DOHH2 (cell line): ENCODE measurements at regions not wholly inside any gene's neighbourhood (a gene's known extent, or its start where the extent isn't known, plus 50 kb on each side); places are given as distances from the start of the nearest gene placed in this dataset.

ENCODE experiments used
- H3F3A ChIP-seq: fragments of 200-600 bp; sonication (generic), shearing (Covaris generic); 2 replicates; pipeline ENCODE4 v1.6.0; 2016; ENCODE audit warnings: antibody characterized with exemption, mild to moderate bottlenecking; ENCODE audit not compliant: control insufficient read depth, insufficient read depth
- H3K27ac ChIP-seq: fragments of 200-600 bp; sonication (generic); 2 replicates; pipeline ENCODE4 v1.5.1; 2014; ENCODE audit warnings: low read depth, mild to moderate bottlenecking, low read length, moderate library complexity
- H3K27me3 ChIP-seq: fragments of 200-600 bp; sonication (generic); 2 replicates; pipeline ENCODE4 v1.6.1; 2014; ENCODE audit warnings: mild to moderate bottlenecking, low read length, mixed read lengths; ENCODE audit not compliant: control insufficient read depth
- H3K36me3 ChIP-seq: fragments of 200-600 bp; sonication (generic); 2 replicates; pipeline ENCODE4 v1.6.1; 2014; ENCODE audit warnings: mild to moderate bottlenecking, low read length, moderate library complexity, mixed read lengths; ENCODE audit not compliant: control insufficient read depth
- H3K4me1 ChIP-seq: fragments of 200-600 bp; sonication (generic); 2 replicates; pipeline ENCODE4 v1.6.1; 2014; ENCODE audit warnings: mild to moderate bottlenecking, low read length, mixed read lengths; ENCODE audit not compliant: control insufficient read depth
- H3K4me2 ChIP-seq: fragments of 200-600 bp; sonication (generic); 2 replicates; pipeline ENCODE4 v1.6.0; 2014; ENCODE audit warnings: mild to moderate bottlenecking, low read length, moderate library complexity
- H3K4me3 ChIP-seq: fragments of 200-600 bp; sonication (generic); 2 replicates; pipeline ENCODE4 v1.5.1; 2014; ENCODE audit warnings: mild to moderate bottlenecking, low read length, mixed read lengths
- H3K79me2 ChIP-seq: fragments of 200-600 bp; sonication (generic); 2 replicates; pipeline ENCODE4 v1.6.1; 2014; ENCODE audit warnings: mild to moderate bottlenecking, low read length, mixed read lengths; ENCODE audit not compliant: control insufficient read depth
- H3K9me2 ChIP-seq: fragments of 200-600 bp; sonication (generic); replicated peaks from 2 replicates; pipeline ENCODE4 v1.6.1; 2014; ENCODE audit warnings: mild to moderate bottlenecking, low read length, mixed read lengths; ENCODE audit not compliant: control insufficient read depth
- H3K9me3 ChIP-seq: fragments of 200-600 bp; sonication (generic); 2 replicates; pipeline ENCODE4 v1.6.1; 2014; ENCODE audit warnings: antibody characterized with exemption, low read length, mixed read lengths; ENCODE audit not compliant: control insufficient read depth, insufficient read depth
- H4K20me1 ChIP-seq: fragments of 200-600 bp; sonication (generic); 2 replicates; pipeline ENCODE4 v1.6.0; 2014; ENCODE audit warnings: low read depth, mild to moderate bottlenecking, antibody characterized with exemption, low read length, moderate library complexity; ENCODE audit not compliant: control insufficient read depth, insufficient read depth
- EZH2phosphoT487 ChIP-seq: fragments of 200-600 bp; sonication (generic); IDR thresholded peaks from 2 replicates; pipeline ENCODE4 v1.6.1; 2017; ENCODE audit warnings: borderline replicate concordance, mild to moderate bottlenecking, antibody characterized with exemption, low read length, moderate library complexity, mixed read lengths
- TF ChIP-seq, protein P1 (sequence below): fragments of 200-600 bp; sonication (generic); IDR thresholded peaks from one replicate; pipeline ENCODE4 v1.5.1; 2014; ENCODE audit warnings: antibody characterized with exemption, mild to moderate bottlenecking, low read depth, low read length; ENCODE audit not compliant: poor library complexity, severe bottlenecking

DNA sequence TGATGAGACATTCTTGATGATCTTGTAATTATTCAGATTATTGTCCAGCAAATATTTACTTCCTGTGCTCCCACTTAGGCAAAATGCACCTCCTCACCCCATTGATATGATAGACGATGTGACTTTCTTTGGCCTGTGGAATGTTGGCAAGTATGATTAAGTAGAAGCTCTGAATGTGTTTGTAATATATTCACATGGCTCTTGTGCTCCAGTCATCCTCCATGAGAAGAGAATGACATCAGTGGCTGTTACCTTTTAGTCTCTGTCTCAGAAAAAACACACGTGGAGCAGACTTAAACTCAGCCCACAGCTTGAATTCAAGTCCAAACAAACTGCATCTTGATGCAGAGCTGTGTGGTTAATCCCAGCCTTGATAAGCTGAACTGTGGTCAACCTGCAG, 984.3 kb upstream of the FBXO33 start:
- Histone ChIP-seq H3F3A (no peaks in the 10 kb centered on the region), H3K79me2 (no peaks in the 10 kb centered on the region), H3K4me3 (no peak overlapping the region), H3K27ac (no peak overlapping the region), H3K4me1 (no peaks in the 10 kb centered on the region), H3K27me3 (no peaks in the 10 kb centered on the region), H3K9me2 (no peaks in the 10 kb centered on the region), H3K4me2 (no peak overlapping the region), H3K36me3 (no peaks in the 10 kb centered on the region), H4K20me1 (no peaks in the 10 kb centered on the region), H3K9me3 (no peaks in the 10 kb centered on the region)
- TF ChIP-seq EZH2phosphoT487 = no peak
- TF ChIP-seq, protein P1, sequence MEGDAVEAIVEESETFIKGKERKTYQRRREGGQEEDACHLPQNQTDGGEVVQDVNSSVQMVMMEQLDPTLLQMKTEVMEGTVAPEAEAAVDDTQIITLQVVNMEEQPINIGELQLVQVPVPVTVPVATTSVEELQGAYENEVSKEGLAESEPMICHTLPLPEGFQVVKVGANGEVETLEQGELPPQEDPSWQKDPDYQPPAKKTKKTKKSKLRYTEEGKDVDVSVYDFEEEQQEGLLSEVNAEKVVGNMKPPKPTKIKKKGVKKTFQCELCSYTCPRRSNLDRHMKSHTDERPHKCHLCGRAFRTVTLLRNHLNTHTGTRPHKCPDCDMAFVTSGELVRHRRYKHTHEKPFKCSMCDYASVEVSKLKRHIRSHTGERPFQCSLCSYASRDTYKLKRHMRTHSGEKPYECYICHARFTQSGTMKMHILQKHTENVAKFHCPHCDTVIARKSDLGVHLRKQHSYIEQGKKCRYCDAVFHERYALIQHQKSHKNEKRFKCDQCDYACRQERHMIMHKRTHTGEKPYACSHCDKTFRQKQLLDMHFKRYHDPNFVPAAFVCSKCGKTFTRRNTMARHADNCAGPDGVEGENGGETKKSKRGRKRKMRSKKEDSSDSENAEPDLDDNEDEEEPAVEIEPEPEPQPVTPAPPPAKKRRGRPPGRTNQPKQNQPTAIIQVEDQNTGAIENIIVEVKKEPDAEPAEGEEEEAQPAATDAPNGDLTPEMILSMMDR = no peak

DNA sequence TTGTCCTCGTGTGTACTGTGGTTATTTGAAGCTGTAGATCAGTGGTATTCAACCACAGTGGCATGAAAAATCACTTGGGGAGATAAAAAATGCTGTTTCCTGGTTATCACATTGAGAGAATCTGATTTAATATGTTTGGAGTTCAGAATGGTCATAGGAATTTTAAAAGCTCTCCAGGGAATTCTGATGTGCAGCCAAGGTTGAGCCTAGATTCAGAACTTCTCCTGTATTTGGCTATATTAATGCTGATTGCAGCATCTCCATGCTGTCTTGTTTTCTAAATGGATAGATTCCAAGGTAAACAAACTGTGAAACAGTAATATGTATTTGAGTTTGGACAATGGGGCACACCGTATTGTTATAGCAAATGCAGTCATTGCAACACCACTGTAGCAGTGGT, 982.2 kb upstream of the FBXO33 start:
- H3K79me2 ChIP-seq = no peaks in the 10 kb centered on the region
- TF ChIP-seq, protein P1 = no peak
- TF ChIP-seq EZH2phosphoT487 = no peak
- H3F3A ChIP-seq = no peaks in the 10 kb centered on the region
- no peak overlapping the region for H3K4me3 ChIP-seq
- H3K4me2 ChIP-seq = no peak overlapping the region
- H3K36me3 ChIP-seq = no peaks in the 10 kb centered on the region
- no peaks in the 10 kb centered on the region for H3K9me2 ChIP-seq
- H3K9me3 ChIP-seq = peaks cover 5% of the 10 kb centered on the region; the same call in 1 of the 2 replicates
- H3K27ac ChIP-seq = no peak overlapping the region
- H3K27me3 ChIP-seq = no peaks in the 10 kb centered on the region
- H3K4me1 ChIP-seq = no peaks in the 10 kb centered on the region
- H4K20me1 ChIP-seq = no peaks in the 10 kb centered on the region

DNA sequence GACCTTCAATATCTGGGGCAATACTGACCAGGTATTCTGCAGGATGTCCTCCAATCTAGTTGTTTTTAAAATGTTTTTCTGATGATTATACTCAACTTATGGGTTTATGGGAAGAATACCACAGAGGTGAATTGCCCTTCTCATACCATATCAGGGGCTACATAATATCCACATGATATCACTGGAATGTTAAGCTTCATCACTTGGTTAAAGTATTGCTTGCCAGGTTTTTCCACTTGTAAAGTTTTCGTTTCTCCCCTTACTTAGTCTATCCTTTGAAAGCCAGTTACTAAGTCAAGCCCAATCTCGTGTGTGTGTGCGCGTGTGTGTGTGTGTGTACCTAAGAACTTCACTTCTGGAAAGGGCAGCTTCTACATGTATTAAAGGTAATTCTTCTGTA, 980.9 kb upstream of the FBXO33 start:
- Histone ChIP-seq H3K36me3 (no peaks in the 10 kb centered on the region), H3K9me2 (no peaks in the 10 kb centered on the region), H3K4me2 (no peak overlapping the region), H3K27ac (no peak overlapping the region), H3K4me1 (no peaks in the 10 kb centered on the region), H3K79me2 (no peaks in the 10 kb centered on the region), H3K4me3 (no peak overlapping the region), H3K27me3 (no peaks in the 10 kb centered on the region), H3K9me3 (peaks cover 12% of the 10 kb centered on the region), H3F3A (no peaks in the 10 kb centered on the region), H4K20me1 (no peaks in the 10 kb centered on the region)
- TF ChIP-seq EZH2phosphoT487 = no peak
- TF ChIP-seq, protein P1 = no peak

DNA sequence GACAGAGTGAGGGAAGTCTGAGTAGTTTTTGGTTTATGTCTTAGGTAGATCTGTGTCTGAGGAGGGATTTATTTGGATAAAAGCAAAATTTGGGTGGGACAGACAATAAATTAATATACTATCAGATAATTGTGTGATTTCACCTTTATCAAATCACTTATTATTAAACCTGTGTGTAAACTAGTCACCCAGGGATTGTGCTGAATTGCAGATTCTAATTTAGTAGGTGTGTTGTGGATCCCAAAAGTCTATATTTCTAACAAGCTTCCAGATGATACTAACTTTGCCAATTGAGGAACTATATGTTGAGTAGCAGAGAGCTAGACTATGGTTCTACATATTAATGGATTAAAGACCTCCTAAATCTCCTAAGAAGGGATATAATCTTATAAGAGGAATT, 978.5 kb upstream of the FBXO33 start:
- TF ChIP-seq, protein P1 = no peak
- TF ChIP-seq EZH2phosphoT487 = no peak
- no peaks in the 10 kb centered on the region for H3K79me2 ChIP-seq
- no peak overlapping the region for H3K4me3 ChIP-seq
- peaks cover 32% of the 10 kb centered on the region for H3K9me3 ChIP-seq
- no peaks in the 10 kb centered on the region for H3K9me2 ChIP-seq
- no peaks in the 10 kb centered on the region for H3K4me1 ChIP-seq
- no peaks in the 10 kb centered on the region for H4K20me1 ChIP-seq
- H3F3A ChIP-seq = no peaks in the 10 kb centered on the region
- H3K36me3 ChIP-seq = no peaks in the 10 kb centered on the region
- no peaks in the 10 kb centered on the region for H3K27me3 ChIP-seq
- no peak overlapping the region for H3K27ac ChIP-seq
- no peak overlapping the region for H3K4me2 ChIP-seq
